HG03521 (cell line): ENCODE measurements at regions not wholly inside any gene's neighbourhood (a gene's known extent, or its start where the extent isn't known, plus 50 kb on each side); places are given as distances from the start of the nearest gene placed in this dataset.

Experiments
- ATAC-seq: cut with Tn5 transposase; IDR thresholded peaks from one replicate; pipeline ENCODE4 v1.9.1; 2021; ENCODE audit warnings: mild to moderate bottlenecking, moderate library complexity; ENCODE audit not compliant: unreplicated experiment

DNA sequence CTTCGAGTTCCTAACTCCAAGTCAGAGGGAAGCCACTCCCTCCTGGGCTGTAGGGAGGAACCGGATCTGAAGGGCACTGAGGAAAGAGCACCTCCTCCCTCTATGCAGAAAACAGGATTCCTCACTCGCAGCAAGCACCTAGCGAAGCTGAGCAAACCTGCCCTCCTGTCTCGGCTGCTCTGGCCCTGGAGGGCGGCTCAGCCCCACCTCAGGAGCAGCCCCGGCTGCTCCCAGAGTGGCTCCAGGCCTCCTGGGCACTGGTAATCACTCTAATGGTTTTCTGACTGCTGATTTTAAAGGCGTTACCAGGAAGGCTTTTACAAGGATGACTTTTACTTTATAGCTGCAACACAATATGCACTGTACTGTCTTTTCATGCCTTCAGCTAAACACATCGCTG, 312.5 kb downstream of the TEX29 start:
- no peak for ATAC-seq

DNA sequence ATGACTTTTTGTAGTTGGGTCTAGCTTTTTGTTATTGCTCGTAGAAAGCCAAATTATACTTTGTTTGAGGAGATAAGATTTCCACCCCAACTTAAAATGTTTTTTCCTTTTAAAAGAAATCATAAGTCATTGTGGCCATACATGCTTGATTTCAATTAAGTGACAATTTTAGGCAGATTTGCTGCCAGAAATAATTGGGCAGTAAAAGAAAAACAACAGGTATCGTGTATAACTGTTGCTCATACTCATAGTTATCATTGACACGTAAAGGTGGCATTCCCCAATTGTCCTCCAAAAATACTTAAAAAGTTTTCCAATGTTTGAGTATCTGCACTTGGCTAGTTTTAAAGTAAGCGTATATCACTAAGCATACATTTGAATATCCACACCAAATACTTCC, 313.0 kb downstream of the TEX29 start:
- ATAC-seq, result no peak

DNA sequence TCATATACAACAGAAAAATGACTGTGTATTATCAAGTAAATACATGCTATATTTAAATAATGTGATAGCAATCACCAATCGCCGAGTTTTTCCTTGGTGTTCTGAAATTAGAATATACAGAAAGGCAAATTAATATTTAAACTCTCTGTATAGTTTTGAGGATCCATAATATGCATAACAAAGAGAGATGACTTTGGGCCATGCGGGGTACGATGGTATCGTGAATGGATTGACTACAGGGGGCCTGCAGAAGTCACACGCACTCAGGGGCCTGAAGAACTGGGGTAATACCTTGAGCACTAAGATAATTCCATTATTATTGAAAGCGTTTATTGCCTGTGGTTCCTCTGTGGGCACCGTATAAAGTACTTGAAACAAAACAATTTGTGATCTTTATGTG, 314.0 kb downstream of the TEX29 start:
- no peak for ATAC-seq

DNA sequence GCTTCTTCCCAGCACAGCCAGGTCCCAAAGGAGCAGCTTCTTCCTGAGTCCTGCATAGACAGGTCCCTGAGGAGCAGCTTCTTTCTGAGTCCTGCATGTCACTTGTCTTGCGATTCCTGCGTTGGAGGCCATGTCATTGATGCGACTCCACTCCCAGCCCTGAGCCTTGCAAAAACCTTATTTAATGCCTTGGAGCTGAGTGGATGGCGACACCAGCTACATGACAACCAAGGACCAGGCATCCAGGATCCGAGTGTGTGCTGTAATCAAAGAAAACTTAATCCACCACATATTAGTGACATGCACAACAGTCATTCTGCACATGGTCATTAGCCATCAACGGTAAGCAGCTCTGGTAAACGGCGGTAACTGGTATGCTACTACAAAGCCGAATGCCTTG, 315.8 kb downstream of the TEX29 start:
- ATAC-seq, result no peak

DNA sequence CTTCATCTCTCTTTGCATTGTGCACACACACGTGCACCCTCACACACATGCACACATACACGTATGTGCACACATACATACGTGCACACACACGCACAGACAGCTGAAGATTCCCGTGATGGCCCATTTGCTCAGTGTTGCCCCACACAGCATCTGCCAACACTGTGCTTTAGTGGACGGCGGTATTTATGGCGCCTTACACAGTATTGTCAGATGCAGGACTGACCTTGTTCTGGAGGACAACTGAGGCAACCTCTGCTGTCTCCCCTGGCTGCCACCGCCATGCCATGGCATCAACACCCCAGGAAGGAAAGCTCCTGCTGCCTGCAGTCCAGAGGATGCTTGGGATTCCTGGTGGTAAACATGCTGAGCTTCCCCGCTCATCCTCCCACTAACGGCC, 316.4 kb downstream of the TEX29 start:
- ATAC-seq, result no peak

DNA sequence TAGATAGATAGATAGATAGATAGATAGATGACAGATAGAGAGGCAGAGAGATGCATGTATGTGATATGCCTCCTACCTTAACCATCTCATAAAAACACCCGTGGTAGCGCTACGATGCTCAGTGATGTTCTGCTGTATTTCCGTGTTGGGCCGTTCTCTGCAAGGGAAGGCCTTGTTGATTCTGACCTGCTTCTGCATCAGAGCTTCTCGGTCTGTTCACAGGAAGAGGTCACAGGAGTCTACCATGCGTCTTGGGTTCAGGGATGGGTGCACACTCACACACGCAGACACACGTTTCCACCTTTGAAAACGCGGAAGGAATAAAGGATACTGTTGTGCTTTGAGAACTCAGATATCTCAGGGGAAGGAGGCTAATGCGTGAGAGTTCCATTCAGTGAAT, 316.9 kb downstream of the TEX29 start:
- no peak for ATAC-seq

DNA sequence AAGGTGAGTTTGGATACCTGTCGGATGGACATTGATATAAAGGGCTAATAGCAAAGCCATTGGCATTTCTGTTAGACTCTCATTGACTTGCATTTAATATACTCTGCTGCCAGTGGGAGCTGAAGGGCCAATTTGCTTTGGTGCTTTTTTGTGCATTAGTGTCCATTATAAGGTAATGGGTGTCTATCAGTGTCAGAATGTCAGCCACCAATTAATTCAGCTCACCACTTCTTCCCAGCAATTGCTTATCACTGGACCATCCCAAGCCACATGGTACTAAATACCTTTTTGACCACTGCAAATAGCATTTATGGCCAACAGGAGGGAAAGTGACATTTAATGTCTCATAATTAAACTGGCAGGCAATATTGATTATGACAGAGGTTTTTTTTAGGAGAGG, 317.8 kb downstream of the TEX29 start:
- ATAC-seq, result no peak

DNA sequence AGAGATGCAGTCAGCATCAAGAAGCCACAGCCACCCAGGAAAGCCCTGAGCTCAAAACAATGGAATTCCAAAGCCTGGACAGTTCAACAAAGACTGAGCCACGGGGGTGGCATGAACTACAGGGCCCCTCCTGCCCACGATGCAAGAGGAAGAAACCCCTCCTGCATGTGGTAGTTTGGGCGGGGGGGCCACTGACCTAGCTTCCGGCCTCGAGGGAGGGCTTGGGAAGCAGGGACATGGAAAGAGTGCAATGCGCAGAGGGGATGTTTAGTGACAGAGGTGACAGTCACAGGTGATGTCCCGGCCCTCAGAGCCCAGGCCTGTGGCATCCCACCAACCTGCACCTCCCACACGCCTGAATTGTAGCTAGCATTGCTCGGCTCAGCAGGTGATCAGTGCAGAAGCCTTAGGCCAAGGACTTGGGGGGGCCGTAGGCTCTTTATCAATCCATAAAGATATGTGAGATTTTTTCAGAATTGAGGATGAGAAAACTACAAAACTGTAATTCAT, 318.8 kb downstream of the TEX29 start:
- no peak for ATAC-seq

DNA sequence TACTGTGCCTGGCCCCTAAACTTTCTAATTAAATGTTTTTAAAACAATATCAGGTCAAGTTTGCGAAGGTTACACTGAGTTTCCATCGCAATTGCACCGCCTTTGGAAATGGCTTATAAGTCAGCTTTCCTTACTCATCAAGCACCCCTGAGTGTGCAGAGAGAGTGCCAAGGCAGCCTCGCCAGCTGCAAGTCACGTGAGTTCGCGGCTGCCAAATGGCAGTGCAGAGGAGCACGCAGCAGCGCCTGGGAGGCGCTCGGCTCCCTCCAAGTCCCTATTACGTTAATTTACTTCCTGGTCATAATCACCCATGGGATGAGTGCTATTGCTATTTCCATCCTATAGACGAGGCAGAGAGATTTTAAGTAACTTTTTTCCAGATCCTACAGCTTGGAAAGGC, 319.6 kb downstream of the TEX29 start:
- no peak for ATAC-seq

DNA sequence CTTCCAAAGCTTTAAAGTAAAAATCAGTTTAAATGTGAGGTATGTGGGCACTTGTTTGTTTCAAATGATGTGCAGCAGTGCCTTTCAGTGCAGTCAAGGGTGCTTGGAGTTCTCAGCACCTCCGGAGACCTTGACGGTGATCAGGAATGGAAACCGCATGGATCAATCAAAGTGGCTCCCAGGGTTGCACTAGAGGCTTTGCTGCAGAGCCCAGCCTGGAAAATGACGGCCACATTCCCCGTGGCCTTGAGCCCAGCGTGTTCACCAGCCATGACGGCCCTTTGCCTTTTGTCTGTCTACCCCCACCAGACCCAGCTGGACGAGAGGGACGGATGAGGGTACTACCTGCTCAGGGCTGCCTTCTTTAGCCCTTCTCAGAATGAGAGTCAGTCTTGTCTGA, 320.0 kb downstream of the TEX29 start:
- ATAC-seq, result no peak

DNA sequence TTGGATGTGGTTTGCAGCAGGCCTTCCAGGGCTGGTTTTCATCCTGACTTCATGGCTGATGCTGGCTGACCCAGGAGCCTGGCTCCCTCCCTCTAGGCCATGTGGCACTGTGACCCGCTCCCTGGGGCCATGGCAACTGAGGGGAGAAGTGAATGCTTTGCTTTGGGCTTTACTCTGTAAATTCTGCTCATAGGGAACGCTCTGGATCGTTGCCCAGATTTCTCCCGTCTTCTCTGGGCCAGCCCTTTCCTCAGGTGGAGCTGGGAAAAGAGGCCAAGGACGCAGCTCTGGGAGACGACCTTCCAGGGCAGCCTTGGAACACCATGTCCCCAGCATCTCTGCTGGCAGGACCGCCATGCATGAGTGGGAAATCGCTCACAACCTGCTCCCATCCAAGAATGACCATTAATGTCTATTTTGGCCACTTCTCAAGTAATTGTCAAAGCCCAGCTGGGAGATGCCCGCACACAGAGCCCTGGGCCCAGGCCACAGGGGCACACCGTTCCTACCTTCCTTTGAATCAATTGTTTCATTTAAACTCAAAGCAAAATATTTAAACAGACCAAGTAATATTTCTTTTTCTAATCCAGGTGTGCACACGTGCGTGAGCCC, 321.8 kb downstream of the TEX29 start:
- ATAC-seq, result no peak

DNA sequence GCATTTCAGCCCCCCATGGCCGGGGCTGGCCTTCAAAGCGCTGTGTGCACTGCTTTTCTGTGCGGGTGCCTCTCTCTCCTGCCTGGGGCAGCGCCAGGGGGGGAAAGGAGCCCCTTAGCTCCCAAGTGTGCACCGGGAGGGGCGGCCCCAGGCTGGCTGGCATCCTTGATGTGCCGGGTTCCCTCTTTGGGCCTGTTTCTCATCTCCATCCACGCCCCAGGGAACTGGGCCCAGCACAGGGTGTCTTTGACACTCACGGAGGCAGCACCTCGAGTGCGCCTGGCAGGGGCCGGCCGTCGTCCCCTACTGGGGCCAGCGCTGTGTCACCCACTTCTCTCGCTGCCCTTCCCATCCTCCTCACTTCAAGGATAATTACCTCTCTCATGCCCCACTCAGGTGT, 324.3 kb downstream of the TEX29 start:
- no peak for ATAC-seq

DNA sequence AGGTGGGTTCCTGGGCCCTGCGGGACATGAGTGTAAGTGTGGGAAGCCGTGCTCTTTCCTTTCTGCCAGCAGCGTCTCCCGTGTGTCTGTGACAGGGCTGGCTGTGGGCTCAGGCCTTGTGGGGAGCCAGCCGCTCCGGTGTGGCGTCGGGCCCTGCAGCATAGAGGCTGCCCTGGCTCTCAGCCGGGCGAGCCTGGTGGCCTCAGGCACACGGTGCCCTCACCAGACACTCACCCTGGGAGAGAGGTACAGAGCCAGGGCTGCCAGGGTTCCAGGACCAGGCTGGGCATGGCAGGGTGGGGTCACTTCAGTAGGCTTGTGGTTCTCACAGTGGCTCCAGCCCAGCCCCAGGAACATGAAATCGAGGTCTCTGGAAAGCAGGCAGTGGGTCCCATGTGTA, 324.8 kb downstream of the TEX29 start:
- no peak for ATAC-seq

DNA sequence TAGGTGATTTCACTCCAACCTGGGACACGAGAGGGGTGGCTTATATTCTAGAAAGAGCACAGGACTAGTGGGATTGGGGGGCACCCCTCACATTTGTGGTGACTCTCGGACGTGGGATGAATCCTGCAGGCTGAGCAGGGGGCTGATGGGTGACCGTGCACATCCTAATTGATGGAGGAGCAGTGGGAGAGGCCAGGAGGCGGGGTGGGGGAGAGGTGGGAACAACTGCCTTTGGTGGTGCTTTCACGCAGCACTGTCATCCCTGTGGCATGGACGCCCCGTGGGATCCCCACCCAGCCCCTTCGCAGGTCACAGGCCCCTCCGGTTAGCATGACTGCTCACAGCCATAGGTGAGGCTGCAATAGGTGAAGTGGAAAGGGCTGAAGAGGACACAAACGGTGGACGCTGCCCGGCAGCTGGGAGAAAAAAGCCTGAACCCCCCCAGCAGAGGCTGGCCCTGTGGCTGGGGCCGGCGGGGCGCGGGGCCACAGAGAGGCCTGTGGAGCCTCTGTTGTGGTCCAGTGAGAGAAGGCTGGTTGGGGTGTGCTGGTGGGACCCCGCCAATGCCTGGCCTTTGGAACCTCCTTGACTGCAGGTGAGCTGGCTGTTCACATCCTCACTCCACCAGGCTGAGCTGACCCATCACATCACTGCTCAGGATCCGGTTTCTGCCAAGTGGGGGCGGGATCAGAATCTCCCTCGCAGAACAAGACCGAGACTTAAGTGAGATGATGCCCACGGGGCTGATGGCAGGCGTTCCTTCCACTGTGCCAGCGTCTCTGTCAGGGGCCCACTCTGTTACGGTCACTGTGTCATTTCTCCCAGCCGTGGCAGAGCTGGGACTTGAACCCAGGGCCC, 325.4 kb downstream of the TEX29 start:
- no peak for ATAC-seq

DNA sequence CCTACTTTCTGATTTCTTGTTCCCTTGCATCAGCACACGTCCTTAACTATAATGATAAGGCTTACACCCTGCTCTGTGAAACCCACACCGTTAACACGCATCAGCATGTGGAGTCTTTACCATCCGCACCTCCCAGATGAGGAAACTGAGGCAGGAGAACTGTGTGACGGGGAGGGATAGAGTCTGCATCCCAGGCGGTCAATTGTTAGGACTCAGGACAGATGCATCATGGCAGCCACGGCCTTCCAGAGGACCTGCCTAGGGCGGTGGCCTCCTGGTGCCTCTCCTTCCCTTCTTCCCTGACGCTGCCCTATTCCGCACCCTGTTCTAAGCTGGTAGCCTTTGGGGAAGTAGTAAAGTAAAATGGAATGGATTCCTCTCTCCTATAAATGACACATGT, 326.0 kb downstream of the TEX29 start:
- ATAC-seq, result no peak

DNA sequence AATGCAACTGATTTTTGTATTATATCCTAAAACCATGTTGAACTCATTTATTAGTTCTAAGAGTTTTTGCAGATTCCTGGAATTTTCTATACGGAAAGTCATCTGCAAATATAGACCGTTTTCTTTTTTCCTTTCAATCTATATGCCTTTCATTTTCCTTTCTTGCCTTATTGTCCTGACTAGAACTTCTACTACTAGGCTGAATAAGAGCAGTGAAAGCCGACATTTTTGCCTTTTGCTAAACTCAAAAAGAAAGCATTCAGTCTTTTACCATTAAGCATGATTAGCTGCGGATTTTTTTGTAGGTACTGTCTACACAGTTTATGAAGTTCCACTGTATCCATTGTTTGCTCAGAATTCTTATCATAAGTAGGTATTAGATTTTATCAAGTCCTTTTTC, 328.4 kb downstream of the TEX29 start:
- no peak for ATAC-seq

DNA sequence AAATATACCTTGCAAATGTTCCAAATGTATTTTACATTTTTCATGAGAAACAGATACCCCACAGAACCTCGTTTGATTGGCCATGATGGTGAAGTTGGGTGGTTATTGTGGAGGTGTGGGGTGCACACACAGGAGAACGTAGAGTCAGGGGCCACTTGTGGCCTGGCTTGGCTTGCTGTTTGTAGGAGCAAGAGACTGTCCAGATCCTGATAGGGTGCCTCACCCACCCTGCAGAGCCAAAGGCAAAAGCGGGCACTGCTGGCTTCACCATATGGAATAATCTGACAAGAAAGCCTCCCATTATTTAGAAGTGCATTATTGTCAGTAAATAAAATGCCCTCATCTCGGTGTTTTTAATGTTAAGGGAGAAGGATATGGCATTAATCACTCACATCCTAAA, 330.2 kb downstream of the TEX29 start:
- ATAC-seq, result no peak

DNA sequence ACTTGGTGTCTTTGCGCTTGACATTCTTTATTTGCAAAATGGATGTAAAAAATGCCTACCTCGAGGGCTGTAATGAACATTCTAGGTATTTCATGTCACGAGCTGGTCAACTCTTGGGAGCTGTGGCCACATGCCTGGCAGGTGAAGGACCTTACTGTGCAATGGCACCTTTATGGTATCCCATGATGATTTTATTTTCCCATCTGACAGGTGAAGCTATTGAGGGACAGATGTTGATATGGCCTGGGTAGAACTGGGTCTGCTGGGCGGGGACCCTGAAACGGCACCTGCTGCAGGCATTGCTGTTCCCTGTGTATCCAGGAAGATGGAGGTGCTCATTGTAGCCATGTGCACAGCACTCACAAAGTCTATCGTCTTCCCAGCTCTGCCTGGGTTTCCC, 332.2 kb downstream of the TEX29 start:
- no peak for ATAC-seq

DNA sequence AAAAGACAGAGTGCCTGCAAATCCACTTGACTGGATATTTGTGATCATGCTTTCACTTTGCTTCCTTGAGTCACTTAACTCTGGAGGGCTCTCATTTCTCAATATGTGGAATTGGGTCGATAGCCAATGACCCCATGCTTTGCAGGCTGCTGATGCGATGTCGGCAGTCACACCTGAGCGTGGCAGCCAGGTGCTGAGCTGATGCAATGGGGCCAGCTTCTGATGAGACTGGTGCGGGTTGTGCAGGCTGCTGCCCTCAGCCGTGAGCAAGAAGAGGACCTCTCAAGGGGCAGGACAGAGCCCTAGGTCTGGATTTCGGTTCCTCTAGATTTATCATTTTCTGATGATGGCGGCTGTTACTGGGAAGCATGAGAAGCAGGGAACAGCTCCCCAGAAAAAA, 334.1 kb downstream of the TEX29 start:
- ATAC-seq, result no peak

DNA sequence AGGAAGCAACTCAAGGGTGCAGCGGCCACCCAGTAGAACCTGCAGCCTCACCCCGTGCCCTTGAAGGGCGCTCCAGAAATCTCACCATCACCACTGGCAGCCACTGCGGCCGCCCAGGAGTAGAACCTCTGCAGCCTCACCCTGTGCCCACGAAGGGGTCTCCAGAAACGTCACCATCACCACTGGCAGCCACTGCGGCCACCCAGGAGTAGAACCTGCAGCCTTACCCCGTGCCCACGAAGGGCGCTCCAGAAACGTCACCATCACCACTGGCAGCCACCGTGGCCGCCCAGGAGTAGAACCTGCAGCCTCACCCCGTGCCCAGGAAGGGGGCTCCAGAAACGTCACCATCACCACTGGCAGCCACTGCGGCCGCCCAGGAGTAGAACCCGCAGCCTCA, 336.0 kb downstream of the TEX29 start:
- no peak for ATAC-seq

DNA sequence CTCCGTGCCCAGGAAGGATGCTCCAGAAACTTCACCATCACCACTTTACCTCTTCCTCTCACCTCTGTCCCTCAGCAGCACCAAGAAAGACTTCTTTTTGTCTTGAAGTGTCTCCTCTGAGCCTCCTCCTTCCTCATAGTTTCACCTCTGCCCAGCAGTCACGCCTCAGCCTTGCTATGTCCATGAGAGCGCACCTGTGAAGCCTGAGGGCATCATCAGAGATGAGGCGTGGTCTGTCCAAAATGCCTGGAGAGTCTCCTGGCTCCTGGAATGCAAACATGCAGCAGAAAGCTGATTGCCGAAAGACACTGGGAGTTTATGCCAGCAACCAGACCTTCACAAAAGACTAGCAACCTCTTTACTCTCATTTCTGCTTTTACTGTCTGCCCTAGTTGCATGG, 336.6 kb downstream of the TEX29 start:
- ATAC-seq, result no peak
